SU-DHL-6 (cell line): ENCODE measurements at regions not wholly inside any gene's neighbourhood (a gene's known extent, or its start where the extent isn't known, plus 50 kb on each side); places are given as distances from the start of the nearest gene placed in this dataset.

Experiments used
- EZH2phosphoT487 ChIP-seq: fragments of 200-600 bp; sonication (generic), shearing (Covaris generic); conservative IDR thresholded peaks from 2 replicates; pipeline ENCODE4 v1.6.1; 2018; ENCODE audit warnings: mild to moderate bottlenecking, antibody characterized with exemption, low read length, moderate library complexity, mixed read lengths
- TF ChIP-seq, protein P1 (sequence below): fragments of 200-600 bp; sonication (generic); IDR thresholded peaks from one replicate; pipeline ENCODE4 v1.5.1; 2017; ENCODE audit warnings: antibody characterized with exemption, mild to moderate bottlenecking, low read length, moderate library complexity; ENCODE audit not compliant: insufficient read depth, poor library complexity, severe bottlenecking

DNA sequence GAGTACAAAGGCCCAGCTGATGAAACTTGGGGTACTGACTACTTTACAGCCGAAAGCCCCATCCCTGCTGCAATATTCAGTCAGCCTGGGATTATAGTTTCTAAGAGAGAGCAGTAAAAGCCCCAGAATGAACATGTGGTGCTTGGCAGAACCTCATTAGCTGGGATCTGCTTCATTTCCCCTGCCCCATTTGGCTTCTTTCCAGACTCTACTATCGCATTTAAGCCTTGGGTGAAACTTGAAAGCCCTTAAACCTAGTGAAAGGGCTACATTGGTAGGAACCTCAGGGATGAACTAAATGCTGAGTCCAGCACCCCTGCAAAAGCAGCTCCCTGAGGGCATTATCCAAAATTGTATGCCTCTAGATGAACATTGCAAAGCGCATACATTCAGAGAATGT lies 631.1 kb downstream of the ACTL7B start:
- TF ChIP-seq EZH2phosphoT487 = no peak
- TF ChIP-seq, protein P1, sequence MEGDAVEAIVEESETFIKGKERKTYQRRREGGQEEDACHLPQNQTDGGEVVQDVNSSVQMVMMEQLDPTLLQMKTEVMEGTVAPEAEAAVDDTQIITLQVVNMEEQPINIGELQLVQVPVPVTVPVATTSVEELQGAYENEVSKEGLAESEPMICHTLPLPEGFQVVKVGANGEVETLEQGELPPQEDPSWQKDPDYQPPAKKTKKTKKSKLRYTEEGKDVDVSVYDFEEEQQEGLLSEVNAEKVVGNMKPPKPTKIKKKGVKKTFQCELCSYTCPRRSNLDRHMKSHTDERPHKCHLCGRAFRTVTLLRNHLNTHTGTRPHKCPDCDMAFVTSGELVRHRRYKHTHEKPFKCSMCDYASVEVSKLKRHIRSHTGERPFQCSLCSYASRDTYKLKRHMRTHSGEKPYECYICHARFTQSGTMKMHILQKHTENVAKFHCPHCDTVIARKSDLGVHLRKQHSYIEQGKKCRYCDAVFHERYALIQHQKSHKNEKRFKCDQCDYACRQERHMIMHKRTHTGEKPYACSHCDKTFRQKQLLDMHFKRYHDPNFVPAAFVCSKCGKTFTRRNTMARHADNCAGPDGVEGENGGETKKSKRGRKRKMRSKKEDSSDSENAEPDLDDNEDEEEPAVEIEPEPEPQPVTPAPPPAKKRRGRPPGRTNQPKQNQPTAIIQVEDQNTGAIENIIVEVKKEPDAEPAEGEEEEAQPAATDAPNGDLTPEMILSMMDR = no peak
